ENCODE measurements at regions not wholly inside any gene's neighbourhood (a gene's known extent, or its start where the extent isn't known, plus 50 kb on each side); places are given as distances from the start of the nearest gene placed in this dataset.

DNA sequence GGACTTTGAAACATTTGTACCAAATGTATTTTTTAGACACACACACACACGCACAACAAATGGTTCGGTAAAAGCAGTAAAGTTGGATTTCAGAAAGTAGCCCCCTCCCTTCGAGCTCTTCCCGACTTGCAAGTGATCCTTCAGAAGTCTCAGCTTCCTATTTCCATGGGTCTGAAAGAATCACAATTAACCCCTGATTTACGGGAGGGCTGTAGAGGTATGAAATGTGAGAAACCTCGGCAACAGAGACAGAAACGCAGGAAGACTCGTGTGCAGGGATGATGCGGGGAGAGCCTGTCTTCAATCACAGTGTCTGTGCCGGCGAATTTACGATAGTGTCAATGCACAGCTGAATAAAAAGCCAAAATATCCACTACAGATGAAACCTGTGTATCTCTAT, 60.7 kb upstream of the VRK1 start:
- TF ChIP-seq EZH2 (IDR thresholded peaks at IDR 0.05) = no peak
- no peak for TF ChIP-seq POLR2A (IDR thresholded peaks at IDR 0.05; ENCODE audit: borderline replicate concordance, extremely low read depth, insufficient read depth, insufficient read length)
- no peak for TF ChIP-seq YY1 (IDR thresholded peaks at IDR 0.05; ENCODE audit: extremely low read depth, insufficient replicate concordance, low read depth, low read length)
- TF ChIP-seq CTCF (IDR thresholded peaks at IDR 0.05 in 2 of 3, conservative IDR thresholded peaks at IDR 0.05 in 1 of 3; ENCODE audit: borderline replicate concordance in 1 of 3, insufficient read depth in 1 of 3, low read depth in 2 of 3, low read length in 2 of 3) = no peak
- TF ChIP-seq RAD21 (IDR thresholded peaks at IDR 0.05; ENCODE audit: low read depth) = no peak
- no peak for TF ChIP-seq POLR2AphosphoS5 (IDR thresholded peaks at IDR 0.05; ENCODE audit: low read depth, low read length)
- TF ChIP-seq CEBPB (IDR thresholded peaks at IDR 0.05; ENCODE audit: low read depth) = no peak
- no peak for TF ChIP-seq ELF1 (IDR thresholded peaks at IDR 0.05; ENCODE audit: borderline replicate concordance, low read depth)
- TF ChIP-seq MAX (IDR thresholded peaks at IDR 0.05) = no peak
- TF ChIP-seq, protein P1, sequence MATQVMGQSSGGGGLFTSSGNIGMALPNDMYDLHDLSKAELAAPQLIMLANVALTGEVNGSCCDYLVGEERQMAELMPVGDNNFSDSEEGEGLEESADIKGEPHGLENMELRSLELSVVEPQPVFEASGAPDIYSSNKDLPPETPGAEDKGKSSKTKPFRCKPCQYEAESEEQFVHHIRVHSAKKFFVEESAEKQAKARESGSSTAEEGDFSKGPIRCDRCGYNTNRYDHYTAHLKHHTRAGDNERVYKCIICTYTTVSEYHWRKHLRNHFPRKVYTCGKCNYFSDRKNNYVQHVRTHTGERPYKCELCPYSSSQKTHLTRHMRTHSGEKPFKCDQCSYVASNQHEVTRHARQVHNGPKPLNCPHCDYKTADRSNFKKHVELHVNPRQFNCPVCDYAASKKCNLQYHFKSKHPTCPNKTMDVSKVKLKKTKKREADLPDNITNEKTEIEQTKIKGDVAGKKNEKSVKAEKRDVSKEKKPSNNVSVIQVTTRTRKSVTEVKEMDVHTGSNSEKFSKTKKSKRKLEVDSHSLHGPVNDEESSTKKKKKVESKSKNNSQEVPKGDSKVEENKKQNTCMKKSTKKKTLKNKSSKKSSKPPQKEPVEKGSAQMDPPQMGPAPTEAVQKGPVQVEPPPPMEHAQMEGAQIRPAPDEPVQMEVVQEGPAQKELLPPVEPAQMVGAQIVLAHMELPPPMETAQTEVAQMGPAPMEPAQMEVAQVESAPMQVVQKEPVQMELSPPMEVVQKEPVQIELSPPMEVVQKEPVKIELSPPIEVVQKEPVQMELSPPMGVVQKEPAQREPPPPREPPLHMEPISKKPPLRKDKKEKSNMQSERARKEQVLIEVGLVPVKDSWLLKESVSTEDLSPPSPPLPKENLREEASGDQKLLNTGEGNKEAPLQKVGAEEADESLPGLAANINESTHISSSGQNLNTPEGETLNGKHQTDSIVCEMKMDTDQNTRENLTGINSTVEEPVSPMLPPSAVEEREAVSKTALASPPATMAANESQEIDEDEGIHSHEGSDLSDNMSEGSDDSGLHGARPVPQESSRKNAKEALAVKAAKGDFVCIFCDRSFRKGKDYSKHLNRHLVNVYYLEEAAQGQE (IDR thresholded peaks at IDR 0.05; ENCODE audit: low read depth) = no peak
- TF ChIP-seq ZFX (IDR thresholded peaks at IDR 0.05) = no peak
- no peak for TF ChIP-seq ZNF274 (IDR thresholded peaks at IDR 0.05; ENCODE audit: low read depth, low read length)
- TF ChIP-seq SP1 (IDR thresholded peaks at IDR 0.05; ENCODE audit: low read depth) = no peak
- no peak for TF ChIP-seq ZBTB33 (IDR thresholded peaks at IDR 0.05; ENCODE audit: extremely low read depth, insufficient replicate concordance, low read length)
